ENCODE measurements at regions not wholly inside any gene's neighbourhood (a gene's known extent, or its start where the extent isn't known, plus 50 kb on each side); places are given as distances from the start of the nearest gene placed in this dataset.

DNA sequence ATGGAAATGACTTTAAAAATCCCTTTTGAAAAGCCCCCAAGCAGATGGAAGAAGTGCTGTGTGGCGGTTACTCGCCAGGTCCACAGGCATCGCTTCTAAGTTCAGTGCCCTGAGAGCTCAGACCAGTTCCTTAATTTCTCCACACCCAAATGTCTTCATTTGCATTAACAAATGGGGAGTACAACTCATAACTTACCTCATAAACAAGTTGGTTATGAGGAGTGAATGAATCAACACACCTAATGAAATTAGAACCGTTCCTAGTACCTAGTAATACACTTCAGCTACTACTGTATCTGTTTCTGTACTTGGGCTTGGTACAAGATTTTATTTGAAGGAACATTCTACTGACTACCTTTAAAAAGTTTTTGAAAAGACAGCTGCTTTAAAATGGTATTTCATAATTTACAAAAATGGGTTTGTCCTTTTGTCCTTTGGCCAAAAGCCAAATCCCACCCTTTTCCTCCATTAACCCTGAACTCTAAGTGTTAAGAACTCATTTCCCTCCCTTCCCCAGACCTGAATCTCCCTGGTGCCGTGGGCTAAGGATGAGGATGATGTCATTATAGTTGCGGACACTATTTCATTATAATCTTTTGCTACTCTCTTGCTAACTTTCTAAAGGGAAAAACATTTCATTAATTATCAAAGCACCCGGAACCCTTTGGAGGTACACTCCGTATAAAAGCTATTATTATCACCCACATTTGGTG is 221.5 kb upstream of the CELF2 start:
- Histone ChIP-seq H3K9me3 (ENCODE audit: insufficient read depth, low read depth, low read length) (no peaks in the 10 kb centered on the region), H3K23ac (ENCODE audit: low read length) (no peak overlapping the region), H3K9ac (ENCODE audit: low read length) (no peak overlapping the region), H4K12ac (ENCODE audit: low read depth, low read length) (no peak overlapping the region), H3K79me1 (ENCODE audit: low read length) (peaks cover 2% of the 10 kb centered on the region), H4K8ac (ENCODE audit: low read depth, low read length) (no peak overlapping the region), H3K4me1 (ENCODE audit: control insufficient read depth in 1 of 2, insufficient read depth in 2 of 2, low read length in 2 of 2) (peaks cover 6 to 8% of the 10 kb centered on the region in 2 experiments), H3K79me2 (ENCODE audit: control insufficient read depth, insufficient read depth, low read length, poor library complexity) (no peaks in the 10 kb centered on the region), H4K91ac (ENCODE audit: low read depth, low read length) (no peak overlapping the region), H3K4me3 (ENCODE audit: low read depth, low read length) (no peak overlapping the region), H2BK5ac (ENCODE audit: low read depth, low read length, poor library complexity) (no peak overlapping the region), H3K4ac (ENCODE audit: low read depth, low read length) (no peak overlapping the region), H3K4me2 (ENCODE audit: low read length) (no peak overlapping the region), H3K27me3 (ENCODE audit: insufficient read depth, low read length) (no peaks in the 10 kb centered on the region), H2AFZ (ENCODE audit: insufficient read depth, low read length, poor library complexity) (no peak overlapping the region), H3K27ac (ENCODE audit: low read depth, low read length) (no peak overlapping the region), H3K18ac (ENCODE audit: low read length) (no peak overlapping the region), H2BK120ac (ENCODE audit: insufficient read depth, low read length, poor library complexity) (no peak overlapping the region), H2BK12ac (ENCODE audit: low read length) (no peak overlapping the region), H2AK5ac (ENCODE audit: low read length) (no peak overlapping the region), H3K36me3 (ENCODE audit: control insufficient read depth in 1 of 2, insufficient read depth in 2 of 2, low read length in 2 of 2) (no peaks in the 10 kb centered on the region), H3K14ac (ENCODE audit: low read length) (no peak overlapping the region)
- WGBS (ENCODE audit: extremely low coverage, insufficient coverage, insufficient read length) = no CpG with 5 or more reads among the region's 8 CpGs
- DNase-seq = no peak

DNA sequence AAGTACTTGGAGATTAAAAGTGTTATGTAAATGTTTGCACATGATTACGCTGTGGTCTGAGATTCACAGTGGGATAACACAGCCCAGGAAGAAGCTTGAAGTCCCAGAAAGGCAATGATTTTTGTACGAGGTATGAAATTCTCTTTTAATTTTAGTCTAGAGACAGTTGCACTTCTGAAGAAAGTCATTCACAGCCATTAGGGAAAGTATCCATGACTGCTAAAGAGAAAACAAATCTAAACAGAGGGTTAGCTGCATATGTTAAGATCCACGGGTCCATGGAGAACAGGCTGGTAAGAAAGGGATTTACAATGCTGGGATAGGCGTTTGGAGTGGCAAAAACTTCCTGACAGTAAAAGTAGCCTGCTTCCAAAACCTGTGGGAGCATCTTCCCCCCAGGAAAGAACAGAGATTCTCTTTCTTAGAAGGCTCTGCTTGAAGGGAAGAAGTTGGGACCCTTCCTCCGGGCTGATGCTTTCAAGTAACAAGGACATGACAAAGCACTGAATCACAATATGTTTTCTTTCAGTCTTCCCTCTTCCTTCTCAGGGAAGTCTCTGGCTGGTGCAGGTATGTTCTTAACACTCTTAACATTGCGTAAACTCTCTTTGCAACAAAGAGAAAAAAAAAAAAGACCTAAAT is 220.8 kb upstream of the CELF2 start:
- H3K27ac ChIP-seq (ENCODE audit: low read depth, low read length) = no peak overlapping the region
- no peaks in the 10 kb centered on the region for H3K9me3 ChIP-seq (ENCODE audit: insufficient read depth, low read depth, low read length)
- H2AFZ ChIP-seq (ENCODE audit: insufficient read depth, low read length, poor library complexity) = no peak overlapping the region
- H3K14ac ChIP-seq (ENCODE audit: low read length) = no peak overlapping the region
- peaks cover 1% of the 10 kb centered on the region for H3K79me1 ChIP-seq (ENCODE audit: low read length)
- peaks cover 6 to 8% of the 10 kb centered on the region in 2 experiments for H3K4me1 ChIP-seq (ENCODE audit: control insufficient read depth in 1 of 2, insufficient read depth in 2 of 2, low read length in 2 of 2)
- H3K4me3 ChIP-seq (ENCODE audit: low read depth, low read length) = no peak overlapping the region
- no peak overlapping the region for H3K4ac ChIP-seq (ENCODE audit: low read depth, low read length)
- H4K12ac ChIP-seq (ENCODE audit: low read depth, low read length) = no peak overlapping the region
- H3K9ac ChIP-seq (ENCODE audit: low read length) = no peak overlapping the region
- H3K27me3 ChIP-seq (ENCODE audit: insufficient read depth, low read length) = no peaks in the 10 kb centered on the region
- no peak overlapping the region for H2BK5ac ChIP-seq (ENCODE audit: low read depth, low read length, poor library complexity)
- H2BK12ac ChIP-seq (ENCODE audit: low read length) = no peak overlapping the region
- no peaks in the 10 kb centered on the region for H3K36me3 ChIP-seq (ENCODE audit: control insufficient read depth in 1 of 2, insufficient read depth in 2 of 2, low read length in 2 of 2)
- no peak overlapping the region for H2BK120ac ChIP-seq (ENCODE audit: insufficient read depth, low read length, poor library complexity)
- no peak overlapping the region for H4K8ac ChIP-seq (ENCODE audit: low read depth, low read length)
- no CpG with 5 or more reads among the region's 6 CpGs for WGBS (ENCODE audit: extremely low coverage, insufficient coverage, insufficient read length)
- H2AK5ac ChIP-seq (ENCODE audit: low read length) = no peak overlapping the region
- H3K23ac ChIP-seq (ENCODE audit: low read length) = no peak overlapping the region
- no peak overlapping the region for H4K91ac ChIP-seq (ENCODE audit: low read depth, low read length)
- H3K4me2 ChIP-seq (ENCODE audit: low read length) = no peak overlapping the region
- H3K79me2 ChIP-seq (ENCODE audit: control insufficient read depth, insufficient read depth, low read length, poor library complexity) = no peaks in the 10 kb centered on the region
- no peak overlapping the region for H3K18ac ChIP-seq (ENCODE audit: low read length)
- DNase-seq = no peak

DNA sequence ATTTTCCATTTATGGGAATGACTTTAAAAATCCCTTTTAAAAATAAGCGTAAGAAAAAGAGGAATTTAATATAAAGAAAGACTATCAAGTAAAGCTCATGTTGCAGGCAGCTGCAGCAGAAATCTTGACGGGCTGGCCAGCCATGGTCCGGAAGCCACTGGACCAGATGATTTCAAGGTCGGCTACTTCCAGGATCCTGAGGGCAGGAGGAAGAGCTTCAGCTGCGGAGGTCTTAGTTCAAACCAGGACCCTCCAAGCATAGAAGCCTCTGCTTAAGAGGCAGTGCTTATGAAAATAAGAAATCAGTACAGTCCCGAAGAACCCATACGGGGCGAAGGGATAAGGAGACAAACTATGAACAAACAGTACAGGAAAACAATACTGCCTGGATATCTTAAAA is 220.2 kb upstream of the CELF2 start:
- Histone ChIP-seq H3K79me2 (ENCODE audit: control insufficient read depth, insufficient read depth, low read length, poor library complexity) (no peaks in the 10 kb centered on the region), H2AFZ (ENCODE audit: insufficient read depth, low read length, poor library complexity) (no peak overlapping the region), H3K14ac (ENCODE audit: low read length) (peak overlapping the region; percentile 38), H3K27me3 (ENCODE audit: insufficient read depth, low read length) (no peaks in the 10 kb centered on the region), H3K23ac (ENCODE audit: low read length) (no peak overlapping the region), H3K36me3 (ENCODE audit: control insufficient read depth in 1 of 2, insufficient read depth in 2 of 2, low read length in 2 of 2) (no peaks in the 10 kb centered on the region), H3K4me2 (ENCODE audit: low read length) (no peak overlapping the region), H3K18ac (ENCODE audit: low read length) (no peak overlapping the region), H2AK5ac (ENCODE audit: low read length) (no peak overlapping the region), H3K9me3 (ENCODE audit: insufficient read depth, low read depth, low read length) (no peaks in the 10 kb centered on the region), H3K27ac (ENCODE audit: low read depth, low read length) (no peak overlapping the region), H2BK12ac (ENCODE audit: low read length) (peak overlapping the region; percentile 65), H4K91ac (ENCODE audit: low read depth, low read length) (no peak overlapping the region), H2BK5ac (ENCODE audit: low read depth, low read length, poor library complexity) (no peak overlapping the region), H2BK120ac (ENCODE audit: insufficient read depth, low read length, poor library complexity) (no peak overlapping the region), H3K4ac (ENCODE audit: low read depth, low read length) (no peak overlapping the region), H3K79me1 (ENCODE audit: low read length) (no peaks in the 10 kb centered on the region), H4K8ac (ENCODE audit: low read depth, low read length) (no peak overlapping the region), H3K9ac (ENCODE audit: low read length) (no peak overlapping the region), H3K4me3 (ENCODE audit: low read depth, low read length) (no peak overlapping the region), H3K4me1 (ENCODE audit: control insufficient read depth in 1 of 2, insufficient read depth in 2 of 2, low read length in 2 of 2) (peaks cover 3 to 8% of the 10 kb centered on the region in 2 experiments), H4K12ac (ENCODE audit: low read depth, low read length) (no peak overlapping the region)
- no peak for DNase-seq
- no CpG with 5 or more reads among the region's 8 CpGs for WGBS (ENCODE audit: extremely low coverage, insufficient coverage, insufficient read length)

DNA sequence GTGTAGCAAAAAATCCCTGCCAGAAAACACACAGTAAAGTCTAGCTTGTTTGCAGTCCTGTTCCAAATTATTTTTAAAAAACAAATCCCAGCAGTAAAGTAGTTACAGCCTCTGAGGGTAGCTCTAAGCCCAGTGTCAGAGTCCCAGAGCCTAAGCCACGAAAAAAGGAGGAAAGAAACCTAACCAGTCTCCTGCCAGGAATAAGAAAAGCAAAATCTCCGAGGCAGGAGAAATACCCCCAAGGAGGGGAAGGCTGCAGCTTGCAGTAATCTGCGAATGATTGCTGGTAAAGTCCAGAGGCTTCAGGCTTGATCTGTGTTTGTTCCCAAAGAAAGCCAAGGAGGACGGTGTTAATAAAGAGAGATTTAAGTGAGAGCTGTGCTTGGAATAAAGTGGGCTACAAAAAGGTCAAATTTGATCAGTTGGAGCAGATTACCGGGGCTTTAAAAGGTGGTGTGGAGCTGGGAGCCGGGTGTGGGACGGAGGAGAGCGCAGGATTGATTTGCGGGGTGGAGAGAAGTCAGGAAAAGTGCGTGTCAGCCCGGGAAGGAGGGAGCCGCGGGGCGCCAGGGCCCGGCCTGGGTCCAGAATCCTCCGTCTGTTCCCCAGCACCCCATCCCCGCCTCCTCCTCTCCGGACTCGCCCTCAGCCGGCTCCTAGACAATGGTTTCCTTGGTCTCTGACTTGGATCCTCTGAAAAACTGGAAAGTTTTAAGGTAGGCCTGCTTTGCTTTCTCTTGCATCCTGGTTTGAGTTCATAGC is 219.4 kb upstream of the CELF2 start:
- peak overlapping the region; percentile 44 for H2BK120ac ChIP-seq (ENCODE audit: insufficient read depth, low read length, poor library complexity)
- no peak overlapping the region for H4K12ac ChIP-seq (ENCODE audit: low read depth, low read length)
- WGBS (ENCODE audit: extremely low coverage, insufficient coverage, insufficient read length) = no CpG with 5 or more reads among the region's 20 CpGs
- no peaks in the 10 kb centered on the region for H3K36me3 ChIP-seq (ENCODE audit: control insufficient read depth in 1 of 2, insufficient read depth in 2 of 2, low read length in 2 of 2)
- peak overlapping the region; percentile 56 for H2AFZ ChIP-seq (ENCODE audit: insufficient read depth, low read length, poor library complexity)
- no peak overlapping the region for H2BK5ac ChIP-seq (ENCODE audit: low read depth, low read length, poor library complexity)
- H2AK5ac ChIP-seq (ENCODE audit: low read length) = no peak overlapping the region
- no peaks in the 10 kb centered on the region for H3K79me2 ChIP-seq (ENCODE audit: control insufficient read depth, insufficient read depth, low read length, poor library complexity)
- H3K9ac ChIP-seq (ENCODE audit: low read length) = no peak overlapping the region
- DNase-seq = no peak
- no peak overlapping the region for H3K23ac ChIP-seq (ENCODE audit: low read length)
- no peak overlapping the region for H3K4me3 ChIP-seq (ENCODE audit: low read depth, low read length)
- H3K9me3 ChIP-seq (ENCODE audit: insufficient read depth, low read depth, low read length) = no peaks in the 10 kb centered on the region
- peak overlapping the region; percentile 57 for H2BK12ac ChIP-seq (ENCODE audit: low read length)
- H3K27me3 ChIP-seq (ENCODE audit: insufficient read depth, low read length) = no peaks in the 10 kb centered on the region
- H3K4me2 ChIP-seq (ENCODE audit: low read length) = no peak overlapping the region
- no peak overlapping the region for H3K14ac ChIP-seq (ENCODE audit: low read length)
- H3K4ac ChIP-seq (ENCODE audit: low read depth, low read length) = no peak overlapping the region
- H3K4me1 ChIP-seq (ENCODE audit: control insufficient read depth in 1 of 2, insufficient read depth in 2 of 2, low read length in 2 of 2) = peaks cover 3 to 8% of the 10 kb centered on the region in 2 experiments
- H3K27ac ChIP-seq (ENCODE audit: low read depth, low read length) = no peak overlapping the region
- peak overlapping the region; percentile 14 for H3K18ac ChIP-seq (ENCODE audit: low read length)
- peak overlapping the region; percentile 54 for H4K8ac ChIP-seq (ENCODE audit: low read depth, low read length)
- H3K79me1 ChIP-seq (ENCODE audit: low read length) = no peaks in the 10 kb centered on the region
- H4K91ac ChIP-seq (ENCODE audit: low read depth, low read length) = no peak overlapping the region
